NCI-H748 (cell line): ENCODE measurements at regions not wholly inside any gene's neighbourhood (a gene's known extent, or its start where the extent isn't known, plus 50 kb on each side); places are given as distances from the start of the nearest gene placed in this dataset.
A peak's percentile ranks its signal among the peaks of the same experiment; 100 is the strongest.
"Not testable (repeated sequence)": the region's sequence is repeated elsewhere in the genome, so short reads cannot be mapped to it uniquely, and the experiment has no call there.

Experiments
- DNase-seq: peaks from one replicate; lab custom pipeline; 2025; ENCODE audit not compliant: unreplicated experiment; lab: John Stamatoyannopoulos, UW

GRCh38 chr12:84502907-84503787 is 409.5 kb downstream of the SLC6A15 start:
- peak; percentile 77 for DNase-seq

- no peak for DNase-seq
Measured at GRCh38 chr12:84502180-84502860, 410.3 kb downstream of the SLC6A15 start.

- DNase-seq, result peak; percentile 75
Measured at GRCh38 chr12:84497819-84498218, 414.8 kb downstream of the SLC6A15 start.

- no peak for DNase-seq
Measured at GRCh38 chr12:84495711-84496110, 416.9 kb downstream of the SLC6A15 start.

GRCh38 chr12:84492351-84492883 is 420.2 kb downstream of the SLC6A15 start:
- DNase-seq, result no peak

GRCh38 chr12:84484798-84485197 is 427.8 kb downstream of the SLC6A15 start:
- no peak for DNase-seq

- DNase-seq, result no peak
Measured at GRCh38 chr12:84480803-84481202, 431.8 kb downstream of the SLC6A15 start.

- DNase-seq, result no peak
Measured at GRCh38 chr12:84470361-84470760, 442.2 kb downstream of the SLC6A15 start.

GRCh38 chr12:84464616-84465015 is 448.0 kb downstream of the SLC6A15 start:
- DNase-seq, result no peak

GRCh38 chr12:84463741-84464495 is 448.7 kb downstream of the SLC6A15 start:
- DNase-seq, result no peak

- DNase-seq, result no peak
Measured at GRCh38 chr12:84455598-84455997, 457.0 kb downstream of the SLC6A15 start.

GRCh38 chr12:84446478-84446877 is 466.1 kb downstream of the SLC6A15 start:
- DNase-seq, result not testable (repeated sequence)

- no peak for DNase-seq
Measured at GRCh38 chr12:84436134-84436533, 476.5 kb downstream of the SLC6A15 start.

- DNase-seq, result no peak
Measured at GRCh38 chr12:84435682-84436081, 476.9 kb downstream of the SLC6A15 start.

- no peak for DNase-seq
Measured at GRCh38 chr12:84422340-84422739, 490.3 kb downstream of the SLC6A15 start.

GRCh38 chr12:84421103-84421502 is 491.5 kb downstream of the SLC6A15 start:
- no peak for DNase-seq

GRCh38 chr12:84416626-84417025 is 496.0 kb downstream of the SLC6A15 start:
- no peak for DNase-seq

- no peak for DNase-seq
Measured at GRCh38 chr12:84415946-84416345, 496.7 kb downstream of the SLC6A15 start.

GRCh38 chr12:84413656-84414055 is 498.9 kb downstream of the SLC6A15 start:
- no peak for DNase-seq

- DNase-seq, result no peak
Measured at GRCh38 chr12:84412226-84412625, 500.4 kb downstream of the SLC6A15 start.

GRCh38 chr12:84411031-84411430 is 501.6 kb downstream of the SLC6A15 start:
- DNase-seq, result no peak
